IPS DF 6.9 (cell line): ENCODE measurements at regions not wholly inside any gene's neighbourhood (a gene's known extent, or its start where the extent isn't known, plus 50 kb on each side); places are given as distances from the start of the nearest gene placed in this dataset.
"Not testable (repeated sequence)": the region's sequence is repeated elsewhere in the genome, so short reads cannot be mapped to it uniquely, and the experiment has no call there.

ENCODE experiments used
- DNase-seq: peaks from one replicate; pipeline ENCODE4 v3.0.0-alpha.2; 2013; ENCODE audit warnings: low read depth, low spot score
- H3K27ac ChIP-seq: one replicate; pipeline ENCODE4 v1.5.1; 2013; ENCODE audit warnings: low read length, control low read depth
- H3K27me3 ChIP-seq: 2 replicates; pipeline ENCODE4 v1.6.1; 2013; ENCODE audit warnings: mild to moderate bottlenecking, low read length; ENCODE audit not compliant: control insufficient read depth, insufficient read depth
- H3K36me3 ChIP-seq: 2 replicates; pipeline ENCODE4 v1.6.1; 2013; ENCODE audit warnings: low read length; ENCODE audit not compliant: control insufficient read depth, insufficient read depth
- H3K4me1 ChIP-seq: 2 replicates; pipeline ENCODE4 v1.6.1; 2013; ENCODE audit warnings: low read length; ENCODE audit not compliant: control insufficient read depth, insufficient read depth
- H3K4me3 ChIP-seq: 2 replicates; pipeline ENCODE4 v1.5.1; 2013; ENCODE audit warnings: mild to moderate bottlenecking, low read length
- H3K9me3 ChIP-seq: 2 replicates; pipeline ENCODE4 v1.6.1; 2013; ENCODE audit warnings: low read length, inconsistent platforms; ENCODE audit not compliant: control insufficient read depth, insufficient read depth
- WGBS: extraction: QIAGEN DNeasy Blood & Tissue Kit; methylation state at CpG from one replicate; pipeline ENCODE4 v1.1.7; 2013; ENCODE audit warnings: mixed read lengths, missing lambda C conversion rate; ENCODE audit not compliant: insufficient read length, insufficient coverage; 5-methylcytosine and 5-hydroxymethylcytosine counted together

DNA sequence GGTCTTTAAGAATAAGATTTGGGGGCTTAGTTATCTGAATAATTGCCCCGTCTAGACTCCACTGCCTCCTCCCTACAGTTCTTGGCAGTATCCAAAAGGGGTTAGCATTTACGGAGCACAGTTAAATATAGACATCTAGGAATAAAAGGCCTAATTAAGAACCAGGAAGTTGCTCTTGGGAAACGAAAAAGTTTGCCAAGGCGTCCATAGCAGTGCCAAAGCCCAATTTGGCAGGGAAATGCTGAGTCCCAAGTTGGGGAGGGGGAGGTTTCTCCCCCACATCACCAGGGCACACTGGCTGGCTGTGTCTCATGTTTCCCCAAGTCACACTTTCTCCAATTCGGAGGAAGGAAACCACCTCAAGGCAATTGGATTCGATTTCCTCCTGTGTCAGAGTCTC, 338.7 kb downstream of the FBXW7 start:
- WGBS = no CpG with 5 or more reads among the region's 6 CpGs
- Histone ChIP-seq H3K4me3 (no peak overlapping the region), H3K36me3 (no peaks in the 10 kb centered on the region), H3K9me3 (no peaks in the 10 kb centered on the region), H3K27me3 (no peaks in the 10 kb centered on the region), H3K4me1 (no peaks in the 10 kb centered on the region), H3K27ac (no peak overlapping the region)
- no peak for DNase-seq

DNA sequence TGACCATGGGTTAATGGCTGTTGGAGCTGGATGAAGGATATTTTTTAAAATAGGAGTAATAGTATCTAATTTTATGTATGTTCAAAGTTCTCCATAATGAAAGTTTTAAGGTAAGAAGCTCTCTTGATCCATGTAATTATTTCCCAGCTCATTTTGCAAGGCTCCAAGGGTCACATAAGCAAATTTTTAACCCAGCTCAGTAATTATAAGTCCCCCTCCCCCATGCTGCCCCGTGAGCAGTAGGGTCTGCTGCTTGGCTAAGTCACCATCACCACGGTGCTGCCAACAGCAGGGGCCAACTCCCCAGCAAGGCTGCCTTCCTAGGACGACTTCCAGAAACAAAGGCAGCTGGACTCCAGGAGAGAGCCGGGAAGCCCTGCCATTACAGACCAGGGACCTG, 340.0 kb downstream of the FBXW7 start:
- Histone ChIP-seq H3K27ac (no peak overlapping the region), H3K4me3 (no peak overlapping the region), H3K27me3 (no peaks in the 10 kb centered on the region), H3K9me3 (no peaks in the 10 kb centered on the region), H3K36me3 (no peaks in the 10 kb centered on the region), H3K4me1 (no peaks in the 10 kb centered on the region)
- no CpG with 5 or more reads among the region's 4 CpGs for WGBS
- no peak for DNase-seq

DNA sequence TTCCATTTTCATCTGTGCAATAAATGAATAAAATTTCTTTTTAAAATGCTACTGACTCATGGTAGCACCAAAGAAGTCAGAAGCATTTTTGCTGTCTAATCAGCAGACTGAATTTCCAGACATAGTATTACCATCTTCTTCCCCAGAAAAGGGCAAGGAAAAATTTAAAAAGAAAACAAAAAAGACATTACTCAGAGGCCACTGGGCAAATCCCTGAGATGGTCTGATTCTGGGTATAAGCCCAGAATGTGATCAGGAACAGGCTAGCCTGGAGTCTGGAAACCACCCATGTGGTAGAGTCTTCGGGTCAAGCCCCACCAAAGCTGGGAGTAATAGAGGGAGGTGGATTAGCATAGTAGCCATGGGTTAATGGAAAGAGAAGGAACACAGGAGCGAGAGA, 342.8 kb downstream of the FBXW7 start:
- WGBS = no CpG with 5 or more reads among the region's 2 CpGs
- Histone ChIP-seq H3K27ac (no peak overlapping the region), H3K4me1 (no peaks in the 10 kb centered on the region), H3K27me3 (no peaks in the 10 kb centered on the region), H3K4me3 (no peak overlapping the region), H3K9me3 (no peaks in the 10 kb centered on the region), H3K36me3 (no peaks in the 10 kb centered on the region)
- DNase-seq = no peak

DNA sequence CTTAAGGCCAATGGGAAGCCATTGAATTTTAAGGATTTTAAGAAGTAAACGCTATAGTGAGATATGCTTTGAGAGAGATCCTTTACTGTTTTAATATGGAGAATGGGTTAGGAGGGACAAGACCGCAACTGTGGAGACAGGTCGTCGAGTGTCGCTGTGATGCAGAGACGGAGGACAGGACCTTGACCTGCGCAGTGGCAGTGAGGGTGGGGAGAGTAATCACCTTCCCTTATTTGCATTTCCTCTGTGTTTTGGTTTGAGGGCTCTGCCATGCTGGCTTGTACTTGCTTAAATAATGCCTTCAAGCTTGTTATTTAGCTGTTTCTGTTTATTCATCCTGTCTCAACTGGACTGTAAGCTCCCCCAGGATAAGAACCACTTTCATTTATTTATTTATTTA, 345.0 kb downstream of the FBXW7 start:
- Histone ChIP-seq H3K9me3 (no peaks in the 10 kb centered on the region), H3K27me3 (no peaks in the 10 kb centered on the region), H3K27ac (no peak overlapping the region), H3K36me3 (no peaks in the 10 kb centered on the region), H3K4me3 (no peak overlapping the region), H3K4me1 (no peaks in the 10 kb centered on the region)
- DNase-seq = no peak
- WGBS = no CpG with 5 or more reads among the region's 7 CpGs

DNA sequence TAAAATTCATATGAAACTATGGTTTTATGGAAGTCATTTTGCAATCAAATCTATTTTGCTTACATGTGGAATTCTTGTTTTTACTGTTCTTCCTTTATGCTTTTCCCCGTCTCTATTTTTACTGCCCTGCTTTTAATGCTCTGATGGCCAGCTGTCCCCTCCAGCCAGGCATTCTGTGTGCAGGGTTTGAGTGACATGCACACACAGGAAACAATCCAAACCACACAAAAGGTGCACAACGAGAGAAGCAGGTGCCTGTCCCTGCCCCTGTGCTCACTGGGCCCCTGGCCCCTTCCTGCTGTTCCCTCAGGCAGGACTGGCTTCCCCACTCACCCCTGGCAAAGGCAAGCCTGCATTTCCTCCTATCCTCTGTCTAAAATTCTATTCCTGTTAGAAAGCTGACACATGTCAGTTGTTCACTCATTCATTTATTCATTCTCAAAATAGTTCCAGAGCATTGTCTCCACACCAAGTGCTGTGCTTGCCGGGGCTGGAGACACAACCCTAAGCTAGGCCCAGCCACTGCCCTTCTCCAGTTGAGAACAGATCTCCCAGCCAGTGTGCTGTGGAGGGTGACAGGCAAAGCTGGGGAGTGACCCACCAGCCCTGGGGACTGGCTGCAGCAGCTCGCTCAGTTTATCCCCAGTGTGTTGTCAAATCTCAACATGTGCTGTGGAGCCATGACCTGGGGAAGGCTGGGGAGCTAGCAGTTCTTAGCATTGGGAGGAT, 346.3 kb downstream of the FBXW7 start:
- H3K4me3 ChIP-seq = no peak overlapping the region
- H3K27me3 ChIP-seq = no peaks in the 10 kb centered on the region
- no peaks in the 10 kb centered on the region for H3K36me3 ChIP-seq
- no peaks in the 10 kb centered on the region for H3K9me3 ChIP-seq
- no peaks in the 10 kb centered on the region for H3K4me1 ChIP-seq
- no peak overlapping the region for H3K27ac ChIP-seq
- no CpG with 5 or more reads among the region's 4 CpGs for WGBS
- no peak for DNase-seq

DNA sequence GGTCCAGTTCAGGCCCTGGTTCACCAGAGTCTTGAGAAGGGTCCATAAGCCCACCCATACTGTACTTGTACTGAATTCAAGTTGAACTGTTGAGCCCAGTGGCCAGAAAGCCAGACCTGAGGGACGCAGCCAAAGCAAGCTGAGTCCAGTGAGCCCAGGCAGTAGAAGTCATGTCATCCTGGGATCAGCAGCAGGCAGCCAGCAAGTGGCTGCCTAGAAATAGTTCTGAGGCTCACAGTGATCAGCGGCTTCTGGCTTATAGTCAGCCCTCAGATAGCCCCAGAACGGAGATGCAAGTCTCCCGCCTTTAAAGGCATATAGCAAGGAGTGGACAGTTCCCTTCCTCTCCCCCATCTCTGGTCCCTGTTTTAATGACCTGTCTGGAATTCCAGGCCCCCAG, 347.1 kb downstream of the FBXW7 start:
- WGBS = no CpG with 5 or more reads among the region's 4 CpGs
- Histone ChIP-seq H3K9me3 (no peaks in the 10 kb centered on the region), H3K4me1 (no peaks in the 10 kb centered on the region), H3K27me3 (no peaks in the 10 kb centered on the region), H3K4me3 (no peak overlapping the region), H3K27ac (no peak overlapping the region), H3K36me3 (no peaks in the 10 kb centered on the region)
- DNase-seq = no peak

DNA sequence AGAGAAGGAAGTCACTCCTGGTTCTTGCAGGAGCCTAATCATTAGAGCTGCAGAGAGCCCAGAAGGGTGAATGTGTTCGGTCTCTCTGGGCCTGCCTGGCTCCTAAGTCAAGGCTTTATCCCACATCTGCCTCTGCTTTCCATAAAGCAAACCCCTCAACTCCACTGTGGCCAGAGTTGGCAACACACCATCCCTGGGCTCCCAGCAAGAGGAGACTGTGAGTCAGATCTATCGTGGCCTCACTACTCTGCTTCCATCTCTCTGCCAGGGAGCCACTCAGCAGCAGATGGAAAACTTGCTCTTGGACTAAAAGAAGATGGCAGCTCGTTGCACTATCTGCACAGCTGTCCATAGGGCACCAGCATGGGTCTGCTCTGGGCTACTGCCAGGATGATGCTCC, 348.2 kb downstream of the FBXW7 start:
- no peak overlapping the region for H3K4me3 ChIP-seq
- no peaks in the 10 kb centered on the region for H3K27me3 ChIP-seq
- H3K4me1 ChIP-seq = no peaks in the 10 kb centered on the region
- no peak overlapping the region for H3K27ac ChIP-seq
- no peak for DNase-seq
- no peaks in the 10 kb centered on the region for H3K36me3 ChIP-seq
- no CpG with 5 or more reads among the region's 3 CpGs for WGBS
- H3K9me3 ChIP-seq = no peaks in the 10 kb centered on the region

DNA sequence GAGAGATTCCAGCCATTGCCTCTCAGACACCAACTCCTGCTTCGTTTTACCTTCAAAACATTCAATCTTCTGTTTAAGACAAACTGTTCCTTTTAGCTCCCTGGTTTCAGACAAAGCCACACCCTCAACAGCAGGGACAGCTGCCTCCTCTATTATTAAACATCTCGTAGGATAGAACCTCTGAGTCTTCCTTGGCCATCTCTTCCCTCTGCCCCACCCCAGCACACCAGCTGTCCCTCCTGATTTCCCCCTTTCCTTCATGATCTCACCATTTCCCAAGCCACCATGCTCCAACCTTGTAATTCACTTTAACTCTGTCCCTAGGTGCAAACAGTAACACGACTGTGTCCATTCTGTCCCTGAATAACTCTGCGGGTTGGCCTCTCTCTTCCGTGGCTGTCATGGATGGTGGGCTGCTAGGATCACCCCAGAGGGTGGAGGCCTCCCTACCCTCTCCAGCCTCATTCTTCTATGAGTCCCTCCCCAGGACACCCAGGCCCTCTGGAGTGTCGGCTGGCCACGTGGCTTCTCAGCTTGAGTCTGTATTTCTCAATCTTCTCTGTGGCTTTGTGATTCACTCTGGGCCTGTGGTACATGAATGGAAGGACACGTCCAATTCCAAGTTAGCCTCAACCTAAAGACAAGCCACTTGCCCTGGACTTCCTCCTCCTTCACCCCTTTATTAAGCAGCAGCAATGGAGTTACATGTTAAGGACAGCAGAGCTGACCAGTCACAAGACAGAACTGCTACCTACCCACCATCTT, 349.9 kb downstream of the FBXW7 start:
- Histone ChIP-seq H3K27ac (no peak overlapping the region), H3K4me3 (no peak overlapping the region), H3K27me3 (no peaks in the 10 kb centered on the region), H3K9me3 (no peaks in the 10 kb centered on the region), H3K36me3 (no peaks in the 10 kb centered on the region), H3K4me1 (no peaks in the 10 kb centered on the region)
- no CpG with 5 or more reads among the region's 8 CpGs for WGBS
- DNase-seq = no peak

DNA sequence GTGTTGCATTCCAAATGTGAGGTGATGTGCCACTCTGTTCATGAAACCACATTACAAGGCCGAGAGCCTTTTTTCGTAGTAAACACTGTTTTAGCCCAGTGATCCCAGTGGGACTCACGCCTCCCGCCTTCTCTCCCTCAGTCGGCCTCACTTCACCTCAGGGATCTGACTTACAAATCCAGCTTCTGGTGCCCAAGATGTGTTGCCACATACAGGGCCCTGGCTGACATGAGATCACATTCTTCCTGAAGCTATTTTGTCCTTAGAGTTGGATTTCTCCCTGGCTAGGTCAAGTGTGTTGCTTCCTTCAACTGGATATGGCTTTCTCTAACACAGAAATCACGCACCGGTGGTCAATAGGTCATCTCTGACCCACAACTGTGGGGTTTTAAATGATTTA, 354.7 kb downstream of the FBXW7 start:
- no CpG with 5 or more reads among the region's 7 CpGs for WGBS
- no peak overlapping the region for H3K4me3 ChIP-seq
- H3K4me1 ChIP-seq = no peaks in the 10 kb centered on the region
- no peaks in the 10 kb centered on the region for H3K27me3 ChIP-seq
- no peaks in the 10 kb centered on the region for H3K9me3 ChIP-seq
- no peak overlapping the region for H3K27ac ChIP-seq
- DNase-seq = no peak
- no peaks in the 10 kb centered on the region for H3K36me3 ChIP-seq

DNA sequence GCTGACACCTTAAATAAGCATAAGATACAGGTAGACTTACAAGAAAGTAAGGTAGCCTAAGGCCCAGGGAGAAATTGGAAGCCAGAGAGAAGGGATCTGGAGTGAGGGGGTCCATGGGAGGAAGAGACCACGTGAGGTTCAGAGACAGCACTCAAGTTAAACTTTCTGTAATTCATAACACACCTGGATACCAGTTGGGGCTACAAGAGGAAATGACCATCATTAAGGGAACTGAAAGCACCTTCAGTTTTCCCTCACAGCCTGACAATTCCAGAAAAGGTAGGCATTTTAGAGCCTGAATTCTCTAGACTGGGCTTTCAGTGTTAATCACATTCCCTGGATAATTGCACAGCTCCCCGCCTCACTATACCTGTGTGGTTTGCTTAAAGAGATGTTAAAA, 355.5 kb downstream of the FBXW7 start:
- Histone ChIP-seq H3K9me3 (no peaks in the 10 kb centered on the region), H3K36me3 (no peaks in the 10 kb centered on the region), H3K27me3 (no peaks in the 10 kb centered on the region), H3K4me3 (no peak overlapping the region), H3K27ac (no peak overlapping the region), H3K4me1 (no peaks in the 10 kb centered on the region)
- no peak for DNase-seq
- WGBS = no CpG with 5 or more reads among the region's 2 CpGs

DNA sequence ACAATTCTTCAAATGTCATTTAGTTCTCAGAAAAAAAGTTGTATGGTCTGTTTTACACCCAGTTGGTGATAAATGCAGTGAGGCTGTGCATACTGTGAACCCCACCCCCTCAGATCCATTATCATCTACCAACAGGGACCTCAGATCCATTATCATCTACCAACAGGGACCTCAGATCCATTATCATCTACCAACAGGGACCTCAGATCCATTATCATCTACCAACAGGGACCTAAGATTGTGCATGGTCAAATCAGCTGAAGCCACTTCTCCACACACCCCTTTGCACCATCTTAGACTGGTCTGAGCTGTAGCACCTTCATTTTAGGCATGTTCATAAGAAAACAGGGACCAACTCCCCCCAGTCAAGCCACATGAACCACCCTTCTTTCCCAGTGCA, 358.4 kb downstream of the FBXW7 start:
- H3K4me1 ChIP-seq, H3K27me3 ChIP-seq, H3K9me3 ChIP-seq, H3K27ac ChIP-seq, H3K4me3 ChIP-seq, H3K36me3 ChIP-seq, DNase-seq: not testable (repeated sequence)
